CD14-positive monocyte (primary cell): ENCODE measurements at regions not wholly inside any gene's neighbourhood (a gene's known extent, or its start where the extent isn't known, plus 50 kb on each side); places are given as distances from the start of the nearest gene placed in this dataset.

ENCODE experiments used
- DNase-seq, 3 donors: peaks; one replicate each; pipeline ENCODE4 v3.0.0-alpha.2; 2011 to 2022
- H2AFZ ChIP-seq: 2 replicates; pipeline ENCODE4 v1.6.0; 2012; ENCODE audit warnings: mild to moderate bottlenecking, low read depth, low read length, inconsistent platforms; ENCODE audit not compliant: insufficient read depth, poor library complexity, severe bottlenecking
- H3K27ac ChIP-seq, 2 donors: 1 replicate in 1 of 2; 2 replicates in 1 of 2; pipeline ENCODE4 v1.5.1; 2012 to 2013; ENCODE audit warnings: low read length in 2 of 2, control low read depth in 1 of 2, inconsistent platforms in 1 of 2, low read depth in 1 of 2, mild to moderate bottlenecking in 1 of 2
- H3K27me3 ChIP-seq, 2 donors: one replicate each; pipeline versions ENCODE4 v1.6.0 to v1.6.1; 2011 to 2013; ENCODE audit warnings: low read length in 2 of 2; ENCODE audit not compliant: control insufficient read depth in 2 of 2, insufficient read depth in 2 of 2
- H3K36me3 ChIP-seq, 2 donors: replicated peaks in 1 of 2; 1 replicate in 1 of 2; 2 replicates in 1 of 2; pipeline versions ENCODE4 v1.5.1 to v1.6.1; 2012 to 2013; ENCODE audit warnings: low read length in 2 of 2, control low read depth in 1 of 2, inconsistent platforms in 1 of 2, mild to moderate bottlenecking in 1 of 2; ENCODE audit not compliant: insufficient read depth in 2 of 2, control insufficient read depth in 1 of 2
- H3K4me1 ChIP-seq, 2 donors: 1 replicate in 1 of 2; 2 replicates in 1 of 2; pipeline versions ENCODE4 v1.5.1 to v1.6.1; 2012 to 2013; ENCODE audit warnings: low read length in 2 of 2, control low read depth in 1 of 2, inconsistent platforms in 1 of 2, mild to moderate bottlenecking in 1 of 2, moderate library complexity in 1 of 2; ENCODE audit not compliant: insufficient read depth in 2 of 2, control insufficient read depth in 1 of 2
- H3K4me2 ChIP-seq: replicated peaks from 2 replicates; pipeline ENCODE3; 2012; ENCODE audit warnings: low read length, moderate library complexity, mild to moderate bottlenecking; ENCODE audit not compliant: poor library complexity, severe bottlenecking; ENCODE audit errors: extremely low read depth
- H3K4me3 ChIP-seq, 3 experiments: fragments of 200-600 bp in 1 of 3; sonication (generic) in 1 of 3; replicated peaks in 1 of 3; 1 replicate in 2 of 3; 2 replicates in 1 of 3; pipeline ENCODE4 v1.5.1; 2011 to 2013; ENCODE audit warnings: low read length in 3 of 3, mild to moderate bottlenecking in 3 of 3, control low read depth in 2 of 3, low read depth in 2 of 3, inconsistent platforms in 1 of 3, moderate library complexity in 1 of 3
- H3K79me2 ChIP-seq: 2 replicates; pipeline ENCODE4 v1.6.0; 2012; ENCODE audit warnings: mild to moderate bottlenecking, control low read depth, inconsistent platforms, low read length, moderate library complexity; ENCODE audit not compliant: insufficient read depth
- H3K9ac ChIP-seq: 2 replicates; pipeline ENCODE4 v1.6.0; 2017; ENCODE audit warnings: low read length, mild to moderate bottlenecking; ENCODE audit not compliant: insufficient read depth, poor library complexity, severe bottlenecking
- H3K9me3 ChIP-seq, 2 donors: replicated peaks in 1 of 2; 1 replicate in 1 of 2; 2 replicates in 1 of 2; pipeline versions ENCODE4 v1.5.1 to v1.6.1; 2012 to 2013; ENCODE audit warnings: low read length in 2 of 2, control low read depth in 1 of 2; ENCODE audit not compliant: control insufficient read depth in 1 of 2, insufficient read depth in 1 of 2
- H4K20me1 ChIP-seq: 2 replicates; pipeline ENCODE4 v1.6.0; 2012; ENCODE audit warnings: mild to moderate bottlenecking, low read length, control low read depth, moderate library complexity; ENCODE audit not compliant: insufficient read depth
- H3K27ac Mint-ChIP-seq, 7 donors: one replicate each; pipeline ENCODE4 v1.8.0; 2020; ENCODE audit warnings: mild to moderate bottlenecking in 7 of 7, mixed read lengths in 7 of 7, moderate library complexity in 6 of 7, inconsistent platforms in 2 of 7
- H3K27me3 Mint-ChIP-seq, 3 donors: one replicate each; pipeline ENCODE4 v1.8.0; 2021 to 2022; ENCODE audit warnings: low read depth in 3 of 3, mild to moderate bottlenecking in 3 of 3, mixed read lengths in 3 of 3, moderate library complexity in 3 of 3, inconsistent platforms in 1 of 3
- H3K36me3 Mint-ChIP-seq, 2 donors: one replicate each; pipeline ENCODE4 v1.8.0; 2020; ENCODE audit warnings: mixed read lengths in 2 of 2, inconsistent platforms in 1 of 2, mild to moderate bottlenecking in 1 of 2
- H3K4me1 Mint-ChIP-seq: one replicate; pipeline ENCODE4 v1.8.0; 2020; ENCODE audit warnings: mild to moderate bottlenecking, mixed read lengths
- H3K4me3 Mint-ChIP-seq, 2 donors: one replicate each; pipeline ENCODE4 v1.8.0; 2020; ENCODE audit warnings: mild to moderate bottlenecking in 2 of 2, mixed read lengths in 2 of 2, moderate library complexity in 1 of 2
- H3K9me3 Mint-ChIP-seq, 7 donors: one replicate each; pipeline ENCODE4 v1.8.0; 2020 to 2022; ENCODE audit warnings: mixed read lengths in 7 of 7, mild to moderate bottlenecking in 6 of 7, moderate library complexity in 6 of 7, inconsistent platforms in 2 of 7
- CTCF ChIP-seq: fragments of 200-600 bp; IDR thresholded peaks from one replicate; pipeline ENCODE4 v1.8.0; 2022; ENCODE audit warnings: antibody characterized with exemption, mild to moderate bottlenecking
- WGBS: methylation state at CpG from one replicate; pipeline ENCODE4 v1.1.5; 2013; ENCODE audit warnings: missing lambda C conversion rate; ENCODE audit not compliant: insufficient coverage; 5-methylcytosine and 5-hydroxymethylcytosine counted together
- intact Hi-C, 2 donors: fragments of 100-400 bp; cut with micrococcal nuclease; formaldehyde crosslinking; loops; one replicate each; pipeline versions ENCODE4 v1.15.0 to v1.15.1; 2023

- no peaks in the 10 kb centered on the region for H3K36me3 ChIP-seq
- no peaks in the 10 kb centered on the region for H3K4me1 ChIP-seq
- H3K4me3 ChIP-seq, result no peak overlapping the region
- intact Hi-C loops, result no loop called here
- 81% methylated on average over 6 of the region's 6 CpGs for WGBS
- Mint-ChIP-seq H3K4me1 (no peaks in the 10 kb centered on the region), H3K27me3 (peaks cover 0 to 2% (median 1%) of the 10 kb centered on the region in 3 donors), H3K9me3 (peaks cover 0 to 7% (median 3%) of the 10 kb centered on the region in 7 donors), H3K36me3 (no peaks in the 10 kb centered on the region), H3K27ac (no peak overlapping the region), H3K4me3 (no peak overlapping the region)
- H3K79me2 ChIP-seq, result no peaks in the 10 kb centered on the region
- no peak overlapping the region for H2AFZ ChIP-seq
- no peak for DNase-seq
- H3K27me3 ChIP-seq, result no peaks in the 10 kb centered on the region
- H3K27ac ChIP-seq, result no peak overlapping the region
- TF ChIP-seq CTCF, result no peak
- H3K9ac ChIP-seq, result no peak overlapping the region
- H3K9me3 ChIP-seq, result peaks cover 0 to under 1% of the 10 kb centered on the region in 2 donors
- no peaks in the 10 kb centered on the region for H4K20me1 ChIP-seq
- H3K4me2 ChIP-seq, result no peak overlapping the region
These were observed 67.0 kb upstream of the ZNF648 start for GRCh38 chr1:182128502-182128901.

GRCh38 chr1:182127656-182128055 is 66.1 kb upstream of the ZNF648 start:
- Mint-ChIP-seq H3K36me3 (no peaks in the 10 kb centered on the region), H3K9me3 (no peaks in the 10 kb centered on the region), H3K27me3 (peaks cover 0 to 2% (median 1%) of the 10 kb centered on the region in 3 donors), H3K4me1 (no peaks in the 10 kb centered on the region), H3K4me3 (no peak overlapping the region), H3K27ac (no peak overlapping the region)
- DNase-seq, result no peak
- Histone ChIP-seq H3K4me3 (no peak overlapping the region), H3K4me2 (no peak overlapping the region), H3K36me3 (no peaks in the 10 kb centered on the region), H3K9ac (no peak overlapping the region), H3K4me1 (no peaks in the 10 kb centered on the region), H3K9me3 (no peaks in the 10 kb centered on the region), H3K27ac (no peak overlapping the region), H3K79me2 (no peaks in the 10 kb centered on the region), H4K20me1 (no peaks in the 10 kb centered on the region), H3K27me3 (no peaks in the 10 kb centered on the region), H2AFZ (no peak overlapping the region)
- no CpG with 5 or more reads among the region's 3 CpGs for WGBS
- TF ChIP-seq CTCF, result no peak
- intact Hi-C loops, result no loop called here
